Activated T-helper 2 cell treated with anti-CD3 and anti-CD28 coated beads, Interferon-gamma antibody, Interleukin-2, Interleukin-4, amounts not matched to agents 10 μg/mL and 5 μg/mL and 100 μg/mL, durations not matched to agents 14 hours and 24 hours and 36 hours (primary cell): ENCODE measurements at regions not wholly inside any gene's neighbourhood (a gene's known extent, or its start where the extent isn't known, plus 50 kb on each side); places are given as distances from the start of the nearest gene placed in this dataset.

ENCODE experiments used
- DNase-seq: peaks from one replicate; pipeline ENCODE4 v3.0.0; 2021; ENCODE audit warnings: low spot score
- H3K27ac Mint-ChIP-seq: one replicate; pipeline ENCODE4 v1.8.0; 2021; ENCODE audit warnings: mixed read lengths
- H3K27me3 Mint-ChIP-seq: one replicate; pipeline ENCODE4 v1.8.0; 2021; ENCODE audit warnings: low read depth, mixed read lengths
- H3K36me3 Mint-ChIP-seq: one replicate; pipeline ENCODE4 v1.8.0; 2021; ENCODE audit warnings: low read depth, mixed read lengths
- H3K4me1 Mint-ChIP-seq: one replicate; pipeline ENCODE4 v1.8.0; 2021; ENCODE audit warnings: low read depth, mixed read lengths
- H3K4me3 Mint-ChIP-seq: one replicate; pipeline ENCODE4 v1.8.0; 2021; ENCODE audit warnings: low read depth, mild to moderate bottlenecking, moderate library complexity, mixed read lengths
- H3K9me3 Mint-ChIP-seq: one replicate; pipeline ENCODE4 v1.8.0; 2021; ENCODE audit warnings: mixed read lengths
- intact Hi-C: fragments of 100-400 bp; cut with micrococcal nuclease; formaldehyde crosslinking; loops from one replicate; pipeline ENCODE4 v1.15.1; 2023

- H3K36me3 Mint-ChIP-seq = no peaks in the 10 kb centered on the region
- no peaks in the 10 kb centered on the region for H3K27me3 Mint-ChIP-seq
- no peaks in the 10 kb centered on the region for H3K4me1 Mint-ChIP-seq
- intact Hi-C loops = no loop called here
- no peak overlapping the region for H3K4me3 Mint-ChIP-seq
- no peaks in the 10 kb centered on the region for H3K9me3 Mint-ChIP-seq
- H3K27ac Mint-ChIP-seq = no peak overlapping the region
- no peak for DNase-seq
Measured at GRCh38 chr5:118778941-118779340, 209.4 kb downstream of the DTWD2 start.

GRCh38 chr5:118777189-118777736 is 211.1 kb downstream of the DTWD2 start:
- Mint-ChIP-seq H3K4me1 (no peaks in the 10 kb centered on the region), H3K4me3 (no peak overlapping the region), H3K27ac (no peak overlapping the region), H3K36me3 (no peaks in the 10 kb centered on the region), H3K27me3 (no peaks in the 10 kb centered on the region), H3K9me3 (no peaks in the 10 kb centered on the region)
- no peak for DNase-seq
- intact Hi-C loops = no loop called here

- no peak for DNase-seq
- Mint-ChIP-seq H3K27me3 (no peaks in the 10 kb centered on the region), H3K27ac (no peak overlapping the region), H3K9me3 (no peaks in the 10 kb centered on the region), H3K4me1 (no peaks in the 10 kb centered on the region), H3K36me3 (no peaks in the 10 kb centered on the region), H3K4me3 (no peak overlapping the region)
- intact Hi-C loops = no loop called here
Measured at GRCh38 chr5:118776755-118777154, 211.6 kb downstream of the DTWD2 start.

GRCh38 chr5:118775790-118776499 is 212.4 kb downstream of the DTWD2 start:
- H3K4me1 Mint-ChIP-seq = no peaks in the 10 kb centered on the region
- no peak for DNase-seq
- H3K4me3 Mint-ChIP-seq = no peak overlapping the region
- no peaks in the 10 kb centered on the region for H3K27me3 Mint-ChIP-seq
- no peaks in the 10 kb centered on the region for H3K9me3 Mint-ChIP-seq
- H3K36me3 Mint-ChIP-seq = no peaks in the 10 kb centered on the region
- intact Hi-C loops = no loop called here
- H3K27ac Mint-ChIP-seq = no peak overlapping the region

GRCh38 chr5:118768607-118769175 is 219.7 kb downstream of the DTWD2 start:
- Mint-ChIP-seq H3K4me1 (no peaks in the 10 kb centered on the region), H3K4me3 (no peak overlapping the region), H3K36me3 (no peaks in the 10 kb centered on the region), H3K9me3 (no peaks in the 10 kb centered on the region), H3K27me3 (no peaks in the 10 kb centered on the region), H3K27ac (no peak overlapping the region)
- DNase-seq = no peak
- intact Hi-C loops = no loop called here

GRCh38 chr5:118762291-118762690 is 226.1 kb downstream of the DTWD2 start:
- Mint-ChIP-seq H3K4me3 (no peak overlapping the region), H3K9me3 (no peaks in the 10 kb centered on the region), H3K4me1 (no peaks in the 10 kb centered on the region), H3K36me3 (no peaks in the 10 kb centered on the region), H3K27ac (no peak overlapping the region), H3K27me3 (no peaks in the 10 kb centered on the region)
- DNase-seq = no peak
- intact Hi-C loops = no loop called here

GRCh38 chr5:118761814-118762213 is 226.5 kb downstream of the DTWD2 start:
- no peaks in the 10 kb centered on the region for H3K4me1 Mint-ChIP-seq
- no peak for DNase-seq
- H3K27ac Mint-ChIP-seq = no peak overlapping the region
- no peak overlapping the region for H3K4me3 Mint-ChIP-seq
- intact Hi-C loops = no loop called here
- no peaks in the 10 kb centered on the region for H3K36me3 Mint-ChIP-seq
- no peaks in the 10 kb centered on the region for H3K27me3 Mint-ChIP-seq
- H3K9me3 Mint-ChIP-seq = no peaks in the 10 kb centered on the region

- DNase-seq = no peak
- Mint-ChIP-seq H3K27me3 (no peaks in the 10 kb centered on the region), H3K9me3 (no peaks in the 10 kb centered on the region), H3K36me3 (no peaks in the 10 kb centered on the region), H3K27ac (no peak overlapping the region), H3K4me1 (no peaks in the 10 kb centered on the region), H3K4me3 (no peak overlapping the region)
- intact Hi-C loops = no loop called here
Measured at GRCh38 chr5:118752969-118753368, 235.4 kb downstream of the DTWD2 start.

GRCh38 chr5:118736396-118736795 is 252.0 kb downstream of the DTWD2 start:
- H3K9me3 Mint-ChIP-seq = no peaks in the 10 kb centered on the region

GRCh38 chr5:118733394-118733793 is 255.0 kb downstream of the DTWD2 start:
- no peak for DNase-seq
- H3K4me3 Mint-ChIP-seq = no peak overlapping the region
- no peaks in the 10 kb centered on the region for H3K27me3 Mint-ChIP-seq
- intact Hi-C loops = no loop called here
- no peak overlapping the region for H3K27ac Mint-ChIP-seq
- no peaks in the 10 kb centered on the region for H3K36me3 Mint-ChIP-seq
- no peaks in the 10 kb centered on the region for H3K9me3 Mint-ChIP-seq
- no peaks in the 10 kb centered on the region for H3K4me1 Mint-ChIP-seq

More at GRCh38 chr5:118736396-118736795, 252.0 kb downstream of the DTWD2 start:
- no peak for DNase-seq
- intact Hi-C loops = no loop called here
- no peak overlapping the region for H3K4me3 Mint-ChIP-seq
- no peaks in the 10 kb centered on the region for H3K36me3 Mint-ChIP-seq
- H3K27me3 Mint-ChIP-seq = no peaks in the 10 kb centered on the region
- H3K4me1 Mint-ChIP-seq = no peaks in the 10 kb centered on the region
- no peak overlapping the region for H3K27ac Mint-ChIP-seq

GRCh38 chr5:118728191-118728590 is 260.2 kb downstream of the DTWD2 start:
- Mint-ChIP-seq H3K9me3 (no peaks in the 10 kb centered on the region), H3K27ac (no peak overlapping the region), H3K27me3 (no peaks in the 10 kb centered on the region), H3K36me3 (no peaks in the 10 kb centered on the region), H3K4me1 (no peaks in the 10 kb centered on the region), H3K4me3 (no peak overlapping the region)
- intact Hi-C loops = no loop called here
- no peak for DNase-seq

- H3K4me3 Mint-ChIP-seq = no peak overlapping the region
- H3K4me1 Mint-ChIP-seq = no peaks in the 10 kb centered on the region
- H3K9me3 Mint-ChIP-seq = no peaks in the 10 kb centered on the region
- H3K27ac Mint-ChIP-seq = no peak overlapping the region
- no peak for DNase-seq
- intact Hi-C loops = no loop called here
- no peaks in the 10 kb centered on the region for H3K27me3 Mint-ChIP-seq
- no peaks in the 10 kb centered on the region for H3K36me3 Mint-ChIP-seq
Measured at GRCh38 chr5:118726891-118727290, 261.5 kb downstream of the DTWD2 start.

- H3K36me3 Mint-ChIP-seq = no peaks in the 10 kb centered on the region
- no peaks in the 10 kb centered on the region for H3K27me3 Mint-ChIP-seq
- no peaks in the 10 kb centered on the region for H3K9me3 Mint-ChIP-seq
- DNase-seq = no peak
- intact Hi-C loops = no loop called here
- H3K27ac Mint-ChIP-seq = no peak overlapping the region
- no peak overlapping the region for H3K4me3 Mint-ChIP-seq
- no peaks in the 10 kb centered on the region for H3K4me1 Mint-ChIP-seq
Measured at GRCh38 chr5:118723021-118723338, 265.4 kb downstream of the DTWD2 start.
